PC-3 (cell line): ENCODE measurements at regions not wholly inside any gene's neighbourhood (a gene's known extent, or its start where the extent isn't known, plus 50 kb on each side); places are given as distances from the start of the nearest gene placed in this dataset.
A peak's percentile ranks its signal among the peaks of the same experiment; 100 is the strongest.

Experiments
- ATAC-seq: fragments of 200-7000 bp; cut with Tn5 transposase; 2 replicates; pipeline ENCODE4 v1.9.1; 2020; ENCODE audit warnings: mild to moderate bottlenecking, moderate library complexity
- BruUV-seq: library from RNA; stranded (reverse); fragments of 400-500 nt; replicated peaks from 2 replicates; lab custom pipeline; 2021; lab: Mats Ljungman, UMichigan
- CTCF ChIA-PET: fragments of 300-600 bp; sonication (Branson Sonifier 250); formaldehyde crosslinking; loops from one replicate; lab custom pipeline; 2022; ENCODE audit warnings: antibody characterized with exemption; lab: Charles Lee
- POLR2A ChIA-PET: fragments of 300-600 bp; sonication (Branson Sonifier 250); formaldehyde crosslinking; loops from one replicate; lab custom pipeline; 2022; ENCODE audit warnings: antibody characterized with exemption; ENCODE audit not compliant: unreplicated experiment; lab: Charles Lee
- DNase-seq: peaks from one replicate; pipeline ENCODE4 v3.0.0-alpha.2; 2015
- H2AFZ ChIP-seq: fragments of 300-600 bp; sonication (generic); 2 replicates; pipeline ENCODE4 v1.6.0; 2016; ENCODE audit warnings: antibody characterized with exemption, low read length
- H3F3A ChIP-seq: fragments of 300-600 bp; sonication (generic); one replicate; pipeline ENCODE4 v1.6.0; 2017; ENCODE audit warnings: antibody characterized with exemption, low read length, control low read depth, mild to moderate bottlenecking; ENCODE audit not compliant: unreplicated experiment
- H3K27ac ChIP-seq: fragments of 300-600 bp; sonication (generic); 2 replicates; pipeline ENCODE4 v1.5.1; 2016; ENCODE audit warnings: mild to moderate bottlenecking, low read length
- H3K27me3 ChIP-seq: fragments of 300-600 bp; sonication (generic); 2 replicates; pipeline ENCODE4 v1.6.1; 2016; ENCODE audit warnings: low read length, mixed read lengths
- H3K36me3 ChIP-seq: fragments of 300-600 bp; sonication (generic); 2 replicates; pipeline ENCODE4 v1.6.1; 2016; ENCODE audit warnings: low read depth, mixed run types, low read length, mixed read lengths
- H3K4me1 ChIP-seq: fragments of 300-600 bp; sonication (generic); 2 replicates; pipeline ENCODE4 v1.5.1; 2016; ENCODE audit warnings: low read length; ENCODE audit not compliant: insufficient read depth
- H3K4me2 ChIP-seq: fragments of 300-600 bp; sonication (generic); 2 replicates; pipeline ENCODE4 v1.6.0; 2016; ENCODE audit warnings: low read length
- H3K4me3 ChIP-seq: fragments of 300-600 bp; sonication (generic); 2 replicates; pipeline ENCODE4 v1.5.1; 2016; ENCODE audit warnings: mild to moderate bottlenecking, low read length, mixed read lengths
- H3K79me2 ChIP-seq: fragments of 300-600 bp; sonication (generic); 2 replicates; pipeline ENCODE4 v1.6.1; 2017; ENCODE audit warnings: low read length, mixed read lengths
- H3K9ac ChIP-seq: fragments of 300-600 bp; sonication (generic); 2 replicates; pipeline ENCODE4 v1.6.0; 2016; ENCODE audit warnings: mild to moderate bottlenecking, low read length
- H3K9me2 ChIP-seq: fragments of 300-600 bp; sonication (generic); replicated peaks from 2 replicates; pipeline ENCODE4 v1.6.1; 2016; ENCODE audit warnings: mixed run types, low read length, mixed read lengths
- H3K9me3 ChIP-seq: fragments of 300-600 bp; sonication (generic); 2 replicates; pipeline ENCODE4 v1.6.1; 2016; ENCODE audit warnings: low read length, mixed read lengths
- H4K20me1 ChIP-seq: fragments of 300-600 bp; sonication (generic); 2 replicates; pipeline ENCODE4 v1.6.1; 2016; ENCODE audit warnings: low read length, mixed read lengths
- EZH2 ChIP-seq: fragments of 300-600 bp; sonication (generic); IDR thresholded peaks from one replicate; pipeline ENCODE4 v1.6.1; 2017; ENCODE audit warnings: antibody characterized with exemption, mild to moderate bottlenecking, low read length; ENCODE audit not compliant: unreplicated experiment
- EZH2phosphoT487 ChIP-seq: fragments of 300-600 bp; sonication (generic); IDR thresholded peaks from 2 replicates; pipeline ENCODE4 v1.6.1; 2018; ENCODE audit warnings: mild to moderate bottlenecking, antibody characterized with exemption, low read length, borderline replicate concordance
- intact Hi-C: fragments of 100-400 bp; cut with micrococcal nuclease; formaldehyde crosslinking; loops from 2 replicates; pipeline ENCODE4 v1.9.0; 2023
- TF ChIP-seq, protein P1 (sequence below): fragments of 300-600 bp; sonication (generic); conservative IDR thresholded peaks from 2 replicates; pipeline ENCODE4 v1.5.1; 2017; ENCODE audit warnings: antibody characterized with exemption, low read depth, mild to moderate bottlenecking, low read length

DNA sequence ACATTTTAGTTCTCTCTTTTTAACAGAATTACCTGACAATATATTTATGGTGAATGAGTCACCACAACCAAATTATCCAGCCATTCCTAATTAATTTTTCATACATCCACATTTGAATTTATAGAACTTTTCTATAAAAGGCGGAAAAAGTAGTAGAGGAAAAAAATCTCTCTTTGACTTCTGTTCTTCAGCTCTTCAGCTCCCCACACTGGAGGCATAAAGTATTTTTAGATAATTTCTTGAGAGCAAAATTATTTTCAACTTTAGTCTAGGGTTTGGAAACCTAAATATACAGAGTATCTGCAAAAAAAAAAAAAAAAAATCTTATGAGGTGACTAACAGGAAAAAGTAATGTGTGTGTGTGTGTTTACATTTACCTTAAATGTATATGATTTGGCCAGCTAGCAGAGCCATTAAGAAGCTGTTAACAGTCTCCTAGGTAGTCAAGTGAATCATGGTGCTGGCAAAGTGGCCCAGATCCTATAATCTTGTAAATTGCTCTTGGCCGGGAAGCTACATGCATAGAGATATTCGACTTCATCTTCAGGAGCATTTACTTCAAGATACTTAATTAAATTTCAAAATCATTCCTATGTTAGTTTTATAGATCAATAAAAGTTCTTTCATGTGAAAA lies 383.1 kb upstream of the STEAP1 start:
- no peak overlapping the region for H3K27ac ChIP-seq
- no peaks in the 10 kb centered on the region for H3K9me2 ChIP-seq
- intact Hi-C loops = loop anchor here (1.0 to 5.0 kb wide), 4 partner anchors 55 to 534 kb away; no protein-coding TSS in a partner anchor
- H3K4me1 ChIP-seq = peaks cover 14% of the 10 kb centered on the region; the same call in 1 of the 2 replicates
- H3K27me3 ChIP-seq = no peaks in the 10 kb centered on the region
- H4K20me1 ChIP-seq = no peaks in the 10 kb centered on the region
- no peaks in the 10 kb centered on the region for H3F3A ChIP-seq
- H2AFZ ChIP-seq = no peak overlapping the region
- H3K4me2 ChIP-seq = no peak overlapping the region
- H3K9ac ChIP-seq = no peak overlapping the region
- ChIA-PET POLR2A (no interaction called here), CTCF (interaction anchor here (0.6 to 0.7 kb wide), 5 partner anchors 52 to 669 kb away, joined by 3 to 18 read pairs (median 4); no protein-coding TSS in a partner anchor)
- H3K9me3 ChIP-seq = no peaks in the 10 kb centered on the region
- TF ChIP-seq, protein P1, sequence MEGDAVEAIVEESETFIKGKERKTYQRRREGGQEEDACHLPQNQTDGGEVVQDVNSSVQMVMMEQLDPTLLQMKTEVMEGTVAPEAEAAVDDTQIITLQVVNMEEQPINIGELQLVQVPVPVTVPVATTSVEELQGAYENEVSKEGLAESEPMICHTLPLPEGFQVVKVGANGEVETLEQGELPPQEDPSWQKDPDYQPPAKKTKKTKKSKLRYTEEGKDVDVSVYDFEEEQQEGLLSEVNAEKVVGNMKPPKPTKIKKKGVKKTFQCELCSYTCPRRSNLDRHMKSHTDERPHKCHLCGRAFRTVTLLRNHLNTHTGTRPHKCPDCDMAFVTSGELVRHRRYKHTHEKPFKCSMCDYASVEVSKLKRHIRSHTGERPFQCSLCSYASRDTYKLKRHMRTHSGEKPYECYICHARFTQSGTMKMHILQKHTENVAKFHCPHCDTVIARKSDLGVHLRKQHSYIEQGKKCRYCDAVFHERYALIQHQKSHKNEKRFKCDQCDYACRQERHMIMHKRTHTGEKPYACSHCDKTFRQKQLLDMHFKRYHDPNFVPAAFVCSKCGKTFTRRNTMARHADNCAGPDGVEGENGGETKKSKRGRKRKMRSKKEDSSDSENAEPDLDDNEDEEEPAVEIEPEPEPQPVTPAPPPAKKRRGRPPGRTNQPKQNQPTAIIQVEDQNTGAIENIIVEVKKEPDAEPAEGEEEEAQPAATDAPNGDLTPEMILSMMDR = peak; percentile 48; the same call in 1 of the 2 replicates
- TF ChIP-seq EZH2phosphoT487 = no peak
- TF ChIP-seq EZH2 = no peak
- H3K4me3 ChIP-seq = no peak overlapping the region
- BruUV-seq = no TSS peak
- H3K36me3 ChIP-seq = no peaks in the 10 kb centered on the region
- peak; percentile 25 for DNase-seq
- ATAC-seq = peak; percentile 85
- no peaks in the 10 kb centered on the region for H3K79me2 ChIP-seq

DNA sequence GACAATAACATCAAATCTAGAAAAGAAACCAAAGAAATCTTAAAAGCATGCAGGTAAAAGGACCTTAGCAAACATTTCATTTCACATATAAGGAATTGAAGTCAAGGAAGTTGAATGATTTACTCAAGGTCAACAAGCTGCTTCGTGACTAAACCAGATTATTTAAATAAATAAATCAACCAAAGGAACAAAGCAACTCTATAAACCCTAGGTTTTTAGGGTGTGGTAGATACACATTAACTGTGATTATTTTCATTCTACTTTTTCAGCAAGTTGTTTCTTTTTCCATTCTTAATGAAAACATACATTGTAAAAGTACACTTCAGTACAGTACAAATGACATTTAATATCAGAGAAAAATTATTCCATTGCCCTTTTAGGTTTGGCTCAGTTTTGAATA lies 382.0 kb upstream of the STEAP1 start:
- no peaks in the 10 kb centered on the region for H3K36me3 ChIP-seq
- BruUV-seq = no TSS peak
- intact Hi-C loops = loop anchor here (5.0 kb wide), 3 partner anchors 345 to 535 kb away; no protein-coding TSS in a partner anchor

More for the DNA sequence above, 382.0 kb upstream of the STEAP1 start:
- Histone ChIP-seq H3K27ac (peak overlapping the region; percentile 31; the same call in 1 of the 2 replicates), H3K9me3 (no peaks in the 10 kb centered on the region), H3K27me3 (no peaks in the 10 kb centered on the region), H3K4me3 (no peak overlapping the region), H3F3A (no peaks in the 10 kb centered on the region), H3K79me2 (no peaks in the 10 kb centered on the region), H2AFZ (no peak overlapping the region), H3K9me2 (no peaks in the 10 kb centered on the region), H3K4me1 (peaks cover 14% of the 10 kb centered on the region; the same call in 1 of the 2 replicates), H3K9ac (no peak overlapping the region), H4K20me1 (no peaks in the 10 kb centered on the region), H3K4me2 (no peak overlapping the region)
- ATAC-seq (peak; percentile 70), DNase-seq (peak; percentile 35)
- ChIA-PET POLR2A (no interaction called here), CTCF (interaction anchor here (0.6 kb wide), 1 partner anchor 31 kb away, joined by 3 read pairs; no protein-coding TSS in a partner anchor)
- TF ChIP-seq EZH2 (no peak), EZH2phosphoT487 (no peak)
- TF ChIP-seq, protein P1 = no peak
